Retinal pigment epithelial cell (primary cell): ENCODE measurements at regions not wholly inside any gene's neighbourhood (a gene's known extent, or its start where the extent isn't known, plus 50 kb on each side); places are given as distances from the start of the nearest gene placed in this dataset.

Experiments used
- DNase-seq: peaks from one replicate; pipeline ENCODE4 v3.0.0-alpha.2; 2010; ENCODE audit warnings: low read depth
- H3K4me3 ChIP-seq: 2 replicates; pipeline ENCODE4 v1.5.1; 2011; ENCODE audit warnings: mild to moderate bottlenecking, low read length, control low read depth, moderate library complexity
- TF ChIP-seq, protein P1 (sequence below): conservative IDR thresholded peaks from 2 replicates; pipeline ENCODE4 v1.5.1; 2011; ENCODE audit warnings: low read depth, low read length, control low read depth, inconsistent platforms

DNA sequence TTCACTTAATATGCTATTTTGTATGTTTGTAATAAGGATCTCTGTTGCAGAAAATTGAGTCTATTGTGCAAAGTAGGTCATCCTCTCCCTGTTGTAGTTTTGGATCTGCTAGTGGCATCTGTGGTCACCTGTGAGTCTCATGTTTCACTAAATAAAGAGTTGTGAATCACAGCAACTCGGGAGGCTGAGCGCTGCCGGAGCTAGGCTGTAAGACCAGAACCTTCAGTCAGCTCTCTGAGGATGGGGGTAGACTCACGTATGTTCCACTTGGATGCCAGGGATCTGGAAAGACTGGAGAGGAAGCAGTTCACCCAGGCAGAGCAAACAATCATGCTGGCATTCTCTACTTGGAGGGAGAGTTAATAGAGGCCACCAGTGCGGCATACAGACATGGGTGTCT, 187.3 kb upstream of the FOXA2 start:
- TF ChIP-seq, protein P1, sequence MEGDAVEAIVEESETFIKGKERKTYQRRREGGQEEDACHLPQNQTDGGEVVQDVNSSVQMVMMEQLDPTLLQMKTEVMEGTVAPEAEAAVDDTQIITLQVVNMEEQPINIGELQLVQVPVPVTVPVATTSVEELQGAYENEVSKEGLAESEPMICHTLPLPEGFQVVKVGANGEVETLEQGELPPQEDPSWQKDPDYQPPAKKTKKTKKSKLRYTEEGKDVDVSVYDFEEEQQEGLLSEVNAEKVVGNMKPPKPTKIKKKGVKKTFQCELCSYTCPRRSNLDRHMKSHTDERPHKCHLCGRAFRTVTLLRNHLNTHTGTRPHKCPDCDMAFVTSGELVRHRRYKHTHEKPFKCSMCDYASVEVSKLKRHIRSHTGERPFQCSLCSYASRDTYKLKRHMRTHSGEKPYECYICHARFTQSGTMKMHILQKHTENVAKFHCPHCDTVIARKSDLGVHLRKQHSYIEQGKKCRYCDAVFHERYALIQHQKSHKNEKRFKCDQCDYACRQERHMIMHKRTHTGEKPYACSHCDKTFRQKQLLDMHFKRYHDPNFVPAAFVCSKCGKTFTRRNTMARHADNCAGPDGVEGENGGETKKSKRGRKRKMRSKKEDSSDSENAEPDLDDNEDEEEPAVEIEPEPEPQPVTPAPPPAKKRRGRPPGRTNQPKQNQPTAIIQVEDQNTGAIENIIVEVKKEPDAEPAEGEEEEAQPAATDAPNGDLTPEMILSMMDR, result no peak
- no peak for DNase-seq
- H3K4me3 ChIP-seq, result no peak overlapping the region

- no peak overlapping the region for H3K4me3 ChIP-seq
- no peak for DNase-seq
- TF ChIP-seq, protein P1, result no peak
Observed at GRCh38 chr20:22773344-22773743, 189.0 kb upstream of the FOXA2 start.

GRCh38 chr20:22775256-22775655, 190.9 kb upstream of the FOXA2 start:
- no peak for DNase-seq
- TF ChIP-seq, protein P1, result no peak
- no peak overlapping the region for H3K4me3 ChIP-seq

DNA sequence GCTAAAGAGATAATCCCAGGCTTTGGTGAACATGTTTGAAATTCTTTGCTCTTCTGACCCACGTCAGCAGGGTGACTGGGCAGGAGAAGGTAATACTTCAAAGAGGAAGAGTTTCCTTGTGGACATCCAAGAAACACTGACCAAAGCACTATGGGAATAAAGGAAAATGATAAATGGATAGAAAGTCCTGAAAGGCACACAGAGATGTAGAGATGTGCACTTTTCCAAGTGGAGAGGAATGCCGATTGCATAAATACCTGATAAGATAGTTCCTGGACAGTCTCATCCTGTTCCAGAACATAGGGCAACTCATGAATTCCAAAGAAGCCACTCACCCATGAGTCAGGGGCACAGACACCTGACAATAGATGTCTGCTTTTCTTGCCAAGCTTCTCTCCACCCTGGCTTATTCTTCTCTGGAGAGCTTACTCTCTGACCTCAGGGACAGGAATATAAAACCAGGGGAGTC, 191.3 kb upstream of the FOXA2 start:
- TF ChIP-seq, protein P1, result no peak

GRCh38 chr20:22776369-22776768, 192.0 kb upstream of the FOXA2 start:
- TF ChIP-seq, protein P1, result no peak
- no peak overlapping the region for H3K4me3 ChIP-seq
- no peak for DNase-seq

More for the DNA sequence above, 191.3 kb upstream of the FOXA2 start:
- DNase-seq, result no peak
- no peak overlapping the region for H3K4me3 ChIP-seq

DNA sequence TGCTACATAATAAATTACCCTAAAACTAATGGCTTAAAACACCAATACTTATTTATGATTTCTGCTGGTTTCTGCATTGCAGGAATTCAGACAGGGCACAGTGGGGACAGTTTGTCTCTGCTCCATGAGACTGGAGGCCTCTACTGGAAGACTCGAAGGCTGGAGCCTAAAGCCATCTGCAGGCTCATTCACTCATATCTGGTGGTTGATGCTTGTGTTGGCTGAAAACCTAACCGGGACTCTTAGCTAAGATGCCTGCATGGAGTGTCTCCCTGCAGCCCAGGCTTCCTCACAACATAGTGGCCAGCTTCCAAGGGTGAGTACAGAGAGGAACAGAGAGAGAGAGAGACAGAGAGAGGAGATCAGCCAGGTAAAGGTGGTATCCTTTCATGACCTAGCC, 195.5 kb upstream of the FOXA2 start:
- H3K4me3 ChIP-seq, result no peak overlapping the region
- no peak for DNase-seq
- TF ChIP-seq, protein P1, result no peak

GRCh38 chr20:22781869-22782268, 197.5 kb upstream of the FOXA2 start:
- TF ChIP-seq, protein P1, result no peak

More at GRCh38 chr20:22781869-22782268, 197.5 kb upstream of the FOXA2 start:
- no peak for DNase-seq
- no peak overlapping the region for H3K4me3 ChIP-seq
